ENCODE measurements at regions not wholly inside any gene's neighbourhood (a gene's known extent, or its start where the extent isn't known, plus 50 kb on each side); places are given as distances from the start of the nearest gene placed in this dataset.

DNA sequence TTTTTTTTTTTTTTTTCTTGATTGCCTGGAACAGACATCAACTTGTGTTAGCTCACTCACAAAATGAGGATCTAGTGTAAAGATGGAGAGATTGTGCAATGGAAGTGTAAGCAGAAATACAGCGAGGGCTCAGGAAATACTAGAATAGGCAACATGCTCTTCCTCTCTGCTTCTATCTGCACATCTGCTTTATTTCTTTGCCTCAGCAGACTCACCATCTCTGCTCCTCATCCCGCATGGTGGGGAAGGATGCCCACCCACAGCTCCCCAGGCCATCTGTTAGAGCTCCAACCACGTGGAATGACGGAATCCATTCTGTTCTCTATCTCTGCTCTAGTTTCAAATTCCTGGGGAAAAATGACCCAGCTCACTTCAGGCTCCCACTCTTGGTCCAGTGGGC is 128.0 kb upstream of the ADAMTS9 start:
- Histone ChIP-seq H4K91ac (ENCODE audit: low read length) (no peak overlapping the region), H3K23ac (ENCODE audit: low read length in 2 of 2) (no peak overlapping the region), H3K79me1 (replicated peaks; ENCODE audit: low read length, poor library complexity, severe bottlenecking) (no peaks in the 10 kb centered on the region), H3K4me3 (ENCODE audit: insufficient read depth in 1 of 2, low read depth in 1 of 2, low read length in 2 of 2) (no peak overlapping the region), H3K27ac (ENCODE audit: low read length, poor library complexity, severe bottlenecking) (no peak overlapping the region), H2BK15ac (ENCODE audit: low read depth, poor library complexity, severe bottlenecking) (no peak overlapping the region), H3K9ac (ENCODE audit: low read length) (no peak overlapping the region), H3K4me2 (ENCODE audit: low read length, poor library complexity, severe bottlenecking) (no peak overlapping the region), H3K14ac (ENCODE audit: low read length in 2 of 2) (no peak overlapping the region), H3K27me3 (ENCODE audit: control insufficient read depth in 1 of 2, insufficient read depth in 1 of 2, low read length in 2 of 2) (no peaks in the 10 kb centered on the region), H4K8ac (ENCODE audit: low read length) (no peak overlapping the region), H2AFZ (ENCODE audit: low read depth, low read length) (no peak overlapping the region), H2BK120ac (ENCODE audit: low read depth, low read length) (no peak overlapping the region), H2BK5ac (ENCODE audit: low read depth, low read length, poor library complexity, severe bottlenecking) (no peak overlapping the region), H3K36me3 (ENCODE audit: control insufficient read depth in 1 of 2, insufficient read depth in 2 of 2, low read depth in 1 of 2, low read length in 2 of 2) (no peaks in the 10 kb centered on the region), H2AK5ac (ENCODE audit: low read length, severe bottlenecking) (no peak overlapping the region), H3K4me1 (ENCODE audit: control insufficient read depth, insufficient read depth, low read depth, low read length) (no peaks in the 10 kb centered on the region), H3K4ac (ENCODE audit: low read depth in 1 of 2, low read length in 2 of 2) (no peak overlapping the region), H3K18ac (ENCODE audit: low read depth in 1 of 2, low read length in 2 of 2) (no peak overlapping the region), H3K9me3 (ENCODE audit: control insufficient read depth, low read length) (no peaks in the 10 kb centered on the region), H2BK12ac (ENCODE audit: low read length in 2 of 2) (no peak overlapping the region)
- WGBS: 46% methylated on average over 4 of the region's 4 CpGs
- peak; percentile 31 for DNase-seq

DNA sequence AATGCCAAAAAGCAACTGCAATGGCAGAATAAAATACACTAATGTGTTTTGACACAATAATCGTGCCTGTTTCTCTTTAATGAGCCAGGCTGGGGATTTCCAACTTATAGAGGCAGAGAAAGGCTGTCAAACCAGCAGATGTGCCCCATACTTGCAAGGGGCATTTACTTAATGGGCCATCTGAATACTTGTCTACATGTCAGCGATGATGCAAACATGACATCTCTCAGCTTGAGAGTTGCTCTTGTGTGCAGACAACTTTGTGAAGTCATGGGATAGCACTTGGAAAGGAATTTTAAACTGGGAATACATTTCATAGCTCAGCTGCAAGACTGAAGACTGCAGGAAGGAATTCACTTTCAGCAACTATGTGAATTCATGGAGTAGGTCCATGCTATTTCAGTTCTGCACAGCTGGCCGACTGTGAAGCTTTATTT is 127.4 kb upstream of the ADAMTS9 start:
- no peak overlapping the region for H3K9ac ChIP-seq (ENCODE audit: low read length)
- no peaks in the 10 kb centered on the region for H3K4me1 ChIP-seq (ENCODE audit: control insufficient read depth, insufficient read depth, low read depth, low read length)
- 58% methylated on average over 3 of the region's 3 CpGs for WGBS
- H4K8ac ChIP-seq (ENCODE audit: low read length): no peak overlapping the region
- H3K27me3 ChIP-seq (ENCODE audit: control insufficient read depth in 1 of 2, insufficient read depth in 1 of 2, low read length in 2 of 2): no peaks in the 10 kb centered on the region
- H3K9me3 ChIP-seq (ENCODE audit: control insufficient read depth, low read length): no peaks in the 10 kb centered on the region
- no peaks in the 10 kb centered on the region for H3K36me3 ChIP-seq (ENCODE audit: control insufficient read depth in 1 of 2, insufficient read depth in 2 of 2, low read depth in 1 of 2, low read length in 2 of 2)
- H2BK5ac ChIP-seq (ENCODE audit: low read depth, low read length, poor library complexity, severe bottlenecking): no peak overlapping the region
- no peaks in the 10 kb centered on the region for H3K79me1 ChIP-seq (replicated peaks; ENCODE audit: low read length, poor library complexity, severe bottlenecking)
- H2BK15ac ChIP-seq (ENCODE audit: low read depth, poor library complexity, severe bottlenecking): no peak overlapping the region
- no peak overlapping the region for H3K23ac ChIP-seq (ENCODE audit: low read length in 2 of 2)
- no peak overlapping the region for H3K18ac ChIP-seq (ENCODE audit: low read depth in 1 of 2, low read length in 2 of 2)
- H3K27ac ChIP-seq (ENCODE audit: low read length, poor library complexity, severe bottlenecking): no peak overlapping the region
- H3K4ac ChIP-seq (ENCODE audit: low read depth in 1 of 2, low read length in 2 of 2): no peak overlapping the region
- no peak overlapping the region for H2BK120ac ChIP-seq (ENCODE audit: low read depth, low read length)
- no peak overlapping the region for H2AFZ ChIP-seq (ENCODE audit: low read depth, low read length)
- H3K4me2 ChIP-seq (ENCODE audit: low read length, poor library complexity, severe bottlenecking): no peak overlapping the region
- no peak overlapping the region for H3K14ac ChIP-seq (ENCODE audit: low read length in 2 of 2)
- no peak overlapping the region for H2BK12ac ChIP-seq (ENCODE audit: low read length in 2 of 2)
- no peak overlapping the region for H3K4me3 ChIP-seq (ENCODE audit: insufficient read depth in 1 of 2, low read depth in 1 of 2, low read length in 2 of 2)
- H2AK5ac ChIP-seq (ENCODE audit: low read length, severe bottlenecking): no peak overlapping the region
- DNase-seq: peak; percentile 84
- no peak overlapping the region for H4K91ac ChIP-seq (ENCODE audit: low read length)

DNA sequence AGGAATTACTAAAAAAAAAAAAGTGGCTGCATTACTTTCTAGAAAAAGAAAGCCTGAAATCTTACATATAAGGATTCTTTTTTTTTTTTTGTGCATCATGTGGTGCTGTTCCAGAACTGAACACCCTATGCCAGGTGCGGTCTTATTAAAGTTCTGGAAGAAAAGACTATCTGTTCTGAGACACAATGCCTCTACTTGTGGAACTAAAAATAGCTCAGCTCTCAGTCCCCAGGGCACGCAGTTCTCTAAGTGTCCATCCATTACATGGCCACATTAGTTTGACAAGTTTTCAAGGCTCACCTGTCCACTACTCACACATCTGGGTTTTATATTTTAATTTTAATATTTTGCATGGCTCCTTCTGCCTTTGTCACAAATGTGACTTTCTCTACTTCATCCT is 126.6 kb upstream of the ADAMTS9 start:
- H3K4me1 ChIP-seq (ENCODE audit: control insufficient read depth, insufficient read depth, low read depth, low read length): no peaks in the 10 kb centered on the region
- 61% methylated on average over 2 of the region's 2 CpGs for WGBS
- DNase-seq: no peak
- H3K79me1 ChIP-seq (replicated peaks; ENCODE audit: low read length, poor library complexity, severe bottlenecking): no peaks in the 10 kb centered on the region
- H3K36me3 ChIP-seq (ENCODE audit: control insufficient read depth in 1 of 2, insufficient read depth in 2 of 2, low read depth in 1 of 2, low read length in 2 of 2): no peaks in the 10 kb centered on the region
- H2BK5ac ChIP-seq (ENCODE audit: low read depth, low read length, poor library complexity, severe bottlenecking): no peak overlapping the region
- no peaks in the 10 kb centered on the region for H3K9me3 ChIP-seq (ENCODE audit: control insufficient read depth, low read length)
- no peak overlapping the region for H2AK5ac ChIP-seq (ENCODE audit: low read length, severe bottlenecking)
- H3K9ac ChIP-seq (ENCODE audit: low read length): no peak overlapping the region
- no peak overlapping the region for H3K18ac ChIP-seq (ENCODE audit: low read depth in 1 of 2, low read length in 2 of 2)
- no peak overlapping the region for H3K4ac ChIP-seq (ENCODE audit: low read depth in 1 of 2, low read length in 2 of 2)
- no peak overlapping the region for H2BK120ac ChIP-seq (ENCODE audit: low read depth, low read length)
- H2BK12ac ChIP-seq (ENCODE audit: low read length in 2 of 2): no peak overlapping the region
- H2BK15ac ChIP-seq (ENCODE audit: low read depth, poor library complexity, severe bottlenecking): no peak overlapping the region
- no peak overlapping the region for H3K4me2 ChIP-seq (ENCODE audit: low read length, poor library complexity, severe bottlenecking)
- H3K14ac ChIP-seq (ENCODE audit: low read length in 2 of 2): no peak overlapping the region
- no peak overlapping the region for H3K27ac ChIP-seq (ENCODE audit: low read length, poor library complexity, severe bottlenecking)
- no peak overlapping the region for H4K8ac ChIP-seq (ENCODE audit: low read length)
- H4K91ac ChIP-seq (ENCODE audit: low read length): no peak overlapping the region
- no peak overlapping the region for H3K23ac ChIP-seq (ENCODE audit: low read length in 2 of 2)
- no peak overlapping the region for H3K4me3 ChIP-seq (ENCODE audit: insufficient read depth in 1 of 2, low read depth in 1 of 2, low read length in 2 of 2)
- H2AFZ ChIP-seq (ENCODE audit: low read depth, low read length): no peak overlapping the region
- no peaks in the 10 kb centered on the region for H3K27me3 ChIP-seq (ENCODE audit: control insufficient read depth in 1 of 2, insufficient read depth in 1 of 2, low read length in 2 of 2)

GRCh38 chr3:64813326-64813725 is 125.5 kb upstream of the ADAMTS9 start:
- Histone ChIP-seq H2BK12ac (ENCODE audit: low read length in 2 of 2) (no peak overlapping the region), H3K9ac (ENCODE audit: low read length) (no peak overlapping the region), H3K27me3 (ENCODE audit: control insufficient read depth in 1 of 2, insufficient read depth in 1 of 2, low read length in 2 of 2) (no peaks in the 10 kb centered on the region), H3K9me3 (ENCODE audit: control insufficient read depth, low read length) (no peaks in the 10 kb centered on the region), H3K23ac (ENCODE audit: low read length in 2 of 2) (no peak overlapping the region), H2BK15ac (ENCODE audit: low read depth, poor library complexity, severe bottlenecking) (no peak overlapping the region), H3K18ac (ENCODE audit: low read depth in 1 of 2, low read length in 2 of 2) (no peak overlapping the region), H3K27ac (ENCODE audit: low read length, poor library complexity, severe bottlenecking) (no peak overlapping the region), H3K4me3 (ENCODE audit: insufficient read depth in 1 of 2, low read depth in 1 of 2, low read length in 2 of 2) (no peak overlapping the region), H4K91ac (ENCODE audit: low read length) (no peak overlapping the region), H4K8ac (ENCODE audit: low read length) (no peak overlapping the region), H3K14ac (ENCODE audit: low read length in 2 of 2) (no peak overlapping the region), H3K79me1 (replicated peaks; ENCODE audit: low read length, poor library complexity, severe bottlenecking) (no peaks in the 10 kb centered on the region), H3K4me2 (ENCODE audit: low read length, poor library complexity, severe bottlenecking) (no peak overlapping the region), H3K36me3 (ENCODE audit: control insufficient read depth in 1 of 2, insufficient read depth in 2 of 2, low read depth in 1 of 2, low read length in 2 of 2) (no peaks in the 10 kb centered on the region), H3K4me1 (ENCODE audit: control insufficient read depth, insufficient read depth, low read depth, low read length) (no peaks in the 10 kb centered on the region), H2BK5ac (ENCODE audit: low read depth, low read length, poor library complexity, severe bottlenecking) (no peak overlapping the region), H2BK120ac (ENCODE audit: low read depth, low read length) (no peak overlapping the region), H2AK5ac (ENCODE audit: low read length, severe bottlenecking) (no peak overlapping the region), H2AFZ (ENCODE audit: low read depth, low read length) (no peak overlapping the region), H3K4ac (ENCODE audit: low read depth in 1 of 2, low read length in 2 of 2) (no peak overlapping the region)
- 87% methylated on average over 3 of the region's 3 CpGs for WGBS
- no peak for DNase-seq
